ENCODE measurements at regions not wholly inside any gene's neighbourhood (a gene's known extent, or its start where the extent isn't known, plus 50 kb on each side); places are given as distances from the start of the nearest gene placed in this dataset.

DNA sequence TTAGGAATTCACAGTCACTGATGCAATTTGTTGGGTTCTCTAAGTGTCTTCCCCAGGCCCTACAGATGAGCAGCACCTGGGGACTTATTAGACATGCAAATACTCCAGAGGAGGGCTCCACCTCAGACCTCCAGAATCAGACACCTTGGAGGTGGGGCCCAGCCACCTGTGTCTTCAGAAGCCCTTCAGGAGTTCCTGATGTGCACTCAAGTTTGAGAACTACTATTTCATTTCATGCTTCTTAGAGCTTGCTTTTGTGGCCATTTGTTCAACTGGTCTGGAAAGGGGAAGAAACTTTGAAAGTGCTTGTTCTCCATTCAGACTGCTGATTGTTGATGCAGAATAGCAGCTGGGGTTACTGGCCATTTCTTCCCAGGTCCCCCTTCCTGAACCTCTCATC is 472.0 kb downstream of the COG6 start:
- H3K27me3 ChIP-seq (ENCODE audit: insufficient read depth) = no peaks in the 10 kb centered on the region
- no peak overlapping the region for H3K4me2 ChIP-seq
- no peaks in the 10 kb centered on the region for H3K36me3 ChIP-seq (ENCODE audit: insufficient read depth)
- no peak overlapping the region for H3K4me3 Mint-ChIP-seq
- H3K79me2 ChIP-seq (replicated peaks; ENCODE audit: insufficient read depth) = no peaks in the 10 kb centered on the region
- H4K20me1 ChIP-seq (replicated peaks; ENCODE audit: insufficient read depth) = no peaks in the 10 kb centered on the region
- ATAC-seq = no peak
- no peak overlapping the region for H2AFZ ChIP-seq
- H3K4me1 ChIP-seq (ENCODE audit: insufficient read depth) = peaks cover 24% of the 10 kb centered on the region
- H3K9me2 ChIP-seq (ENCODE audit: insufficient read depth) = no peaks in the 10 kb centered on the region
- no peak overlapping the region for H3K4me3 ChIP-seq
- H3K27me3 Mint-ChIP-seq (ENCODE audit: insufficient read depth, low read depth, poor library complexity) = peaks cover 2% of the 10 kb centered on the region
- H3K27ac Mint-ChIP-seq = no peak overlapping the region
- no peak for DNase-seq (ENCODE audit: low spot score)
- H3K4me1 Mint-ChIP-seq = peaks cover 29% of the 10 kb centered on the region
- H3K9me3 Mint-ChIP-seq = peaks cover 6% of the 10 kb centered on the region; the same call in 1 of the 3 replicates
- no peaks in the 10 kb centered on the region for H3F3A ChIP-seq (replicated peaks; ENCODE audit: low read depth)
- H3K36me3 Mint-ChIP-seq (ENCODE audit: low read depth) = 0 out of 3 replicates have a peak, but pooled peaks cover 3% of the 10 kb centered on the region
- H3K27ac ChIP-seq (ENCODE audit: low read depth) = no peak overlapping the region
- TF ChIP-seq STAT1 (IDR thresholded peaks at IDR 0.05; ENCODE audit: unreplicated experiment) (no peak), EZH2phosphoT487 (IDR thresholded peaks at IDR 0.05; ENCODE audit: unreplicated experiment) (no peak), EZH2 (IDR thresholded peaks at IDR 0.05; ENCODE audit: low read depth, unreplicated experiment) (no peak), ZNF331 (CRISPR knock-in tag; IDR thresholded peaks at IDR 0.05; ENCODE audit: low read depth) (no peak), JUNB (IDR thresholded peaks at IDR 0.05; ENCODE audit: unreplicated experiment) (no peak), ZNF114 (CRISPR knock-in tag; IDR thresholded peaks at IDR 0.05) (no peak), NANOG (IDR thresholded peaks at IDR 0.05; ENCODE audit: borderline replicate concordance) (no peak), POLR2AphosphoS5 (IDR thresholded peaks at IDR 0.05; ENCODE audit: low read depth) (no peak), CREB1 (CRISPR knock-in tag; IDR thresholded peaks at IDR 0.05; ENCODE audit: low read depth) (no peak)
- TF ChIP-seq, protein P1, sequence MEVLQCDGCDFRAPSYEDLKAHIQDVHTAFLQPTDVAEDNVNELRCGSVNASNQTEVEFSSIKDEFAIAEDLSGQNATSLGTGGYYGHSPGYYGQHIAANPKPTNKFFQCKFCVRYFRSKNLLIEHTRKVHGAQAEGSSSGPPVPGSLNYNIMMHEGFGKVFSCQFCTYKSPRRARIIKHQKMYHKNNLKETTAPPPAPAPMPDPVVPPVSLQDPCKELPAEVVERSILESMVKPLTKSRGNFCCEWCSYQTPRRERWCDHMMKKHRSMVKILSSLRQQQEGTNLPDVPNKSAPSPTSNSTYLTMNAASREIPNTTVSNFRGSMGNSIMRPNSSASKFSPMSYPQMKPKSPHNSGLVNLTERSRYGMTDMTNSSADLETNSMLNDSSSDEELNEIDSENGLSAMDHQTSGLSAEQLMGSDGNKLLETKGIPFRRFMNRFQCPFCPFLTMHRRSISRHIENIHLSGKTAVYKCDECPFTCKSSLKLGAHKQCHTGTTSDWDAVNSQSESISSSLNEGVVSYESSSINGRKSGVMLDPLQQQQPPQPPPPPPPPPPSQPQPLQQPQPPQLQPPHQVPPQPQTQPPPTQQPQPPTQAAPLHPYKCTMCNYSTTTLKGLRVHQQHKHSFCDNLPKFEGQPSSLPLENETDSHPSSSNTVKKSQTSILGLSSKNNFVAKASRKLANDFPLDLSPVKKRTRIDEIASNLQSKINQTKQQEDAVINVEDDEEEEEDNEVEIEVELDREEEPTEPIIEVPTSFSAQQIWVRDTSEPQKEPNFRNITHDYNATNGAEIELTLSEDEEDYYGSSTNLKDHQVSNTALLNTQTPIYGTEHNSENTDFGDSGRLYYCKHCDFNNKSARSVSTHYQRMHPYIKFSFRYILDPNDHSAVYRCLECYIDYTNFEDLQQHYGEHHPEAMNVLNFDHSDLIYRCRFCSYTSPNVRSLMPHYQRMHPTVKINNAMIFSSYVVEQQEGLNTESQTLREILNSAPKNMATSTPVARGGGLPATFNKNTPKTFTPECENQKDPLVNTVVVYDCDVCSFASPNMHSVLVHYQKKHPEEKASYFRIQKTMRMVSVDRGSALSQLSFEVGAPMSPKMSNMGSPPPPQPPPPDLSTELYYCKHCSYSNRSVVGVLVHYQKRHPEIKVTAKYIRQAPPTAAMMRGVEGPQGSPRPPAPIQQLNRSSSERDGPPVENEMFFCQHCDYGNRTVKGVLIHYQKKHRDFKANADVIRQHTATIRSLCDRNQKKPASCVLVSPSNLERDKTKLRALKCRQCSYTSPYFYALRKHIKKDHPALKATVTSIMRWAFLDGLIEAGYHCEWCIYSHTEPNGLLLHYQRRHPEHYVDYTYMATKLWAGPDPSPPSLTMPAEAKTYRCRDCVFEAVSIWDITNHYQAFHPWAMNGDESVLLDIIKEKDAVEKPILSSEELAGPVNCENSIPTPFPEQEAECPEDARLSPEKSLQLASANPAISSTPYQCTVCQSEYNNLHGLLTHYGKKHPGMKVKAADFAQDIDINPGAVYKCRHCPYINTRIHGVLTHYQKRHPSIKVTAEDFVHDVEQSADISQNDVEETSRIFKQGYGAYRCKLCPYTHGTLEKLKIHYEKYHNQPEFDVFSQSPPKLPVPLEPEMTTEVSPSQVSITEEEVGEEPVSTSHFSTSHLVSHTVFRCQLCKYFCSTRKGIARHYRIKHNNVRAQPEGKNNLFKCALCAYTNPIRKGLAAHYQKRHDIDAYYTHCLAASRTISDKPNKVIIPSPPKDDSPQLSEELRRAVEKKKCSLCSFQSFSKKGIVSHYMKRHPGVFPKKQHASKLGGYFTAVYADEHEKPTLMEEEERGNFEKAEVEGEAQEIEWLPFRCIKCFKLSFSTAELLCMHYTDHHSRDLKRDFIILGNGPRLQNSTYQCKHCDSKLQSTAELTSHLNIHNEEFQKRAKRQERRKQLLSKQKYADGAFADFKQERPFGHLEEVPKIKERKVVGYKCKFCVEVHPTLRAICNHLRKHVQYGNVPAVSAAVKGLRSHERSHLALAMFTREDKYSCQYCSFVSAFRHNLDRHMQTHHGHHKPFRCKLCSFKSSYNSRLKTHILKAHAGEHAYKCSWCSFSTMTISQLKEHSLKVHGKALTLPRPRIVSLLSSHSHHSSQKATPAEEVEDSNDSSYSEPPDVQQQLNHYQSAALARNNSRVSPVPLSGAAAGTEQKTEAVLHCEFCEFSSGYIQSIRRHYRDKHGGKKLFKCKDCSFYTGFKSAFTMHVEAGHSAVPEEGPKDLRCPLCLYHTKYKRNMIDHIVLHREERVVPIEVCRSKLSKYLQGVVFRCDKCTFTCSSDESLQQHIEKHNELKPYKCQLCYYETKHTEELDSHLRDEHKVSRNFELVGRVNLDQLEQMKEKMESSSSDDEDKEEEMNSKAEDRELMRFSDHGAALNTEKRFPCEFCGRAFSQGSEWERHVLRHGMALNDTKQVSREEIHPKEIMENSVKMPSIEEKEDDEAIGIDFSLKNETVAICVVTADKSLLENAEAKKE (CRISPR knock-in tag; IDR thresholded peaks at IDR 0.05) = no peak
- TF ChIP-seq, protein P2, sequence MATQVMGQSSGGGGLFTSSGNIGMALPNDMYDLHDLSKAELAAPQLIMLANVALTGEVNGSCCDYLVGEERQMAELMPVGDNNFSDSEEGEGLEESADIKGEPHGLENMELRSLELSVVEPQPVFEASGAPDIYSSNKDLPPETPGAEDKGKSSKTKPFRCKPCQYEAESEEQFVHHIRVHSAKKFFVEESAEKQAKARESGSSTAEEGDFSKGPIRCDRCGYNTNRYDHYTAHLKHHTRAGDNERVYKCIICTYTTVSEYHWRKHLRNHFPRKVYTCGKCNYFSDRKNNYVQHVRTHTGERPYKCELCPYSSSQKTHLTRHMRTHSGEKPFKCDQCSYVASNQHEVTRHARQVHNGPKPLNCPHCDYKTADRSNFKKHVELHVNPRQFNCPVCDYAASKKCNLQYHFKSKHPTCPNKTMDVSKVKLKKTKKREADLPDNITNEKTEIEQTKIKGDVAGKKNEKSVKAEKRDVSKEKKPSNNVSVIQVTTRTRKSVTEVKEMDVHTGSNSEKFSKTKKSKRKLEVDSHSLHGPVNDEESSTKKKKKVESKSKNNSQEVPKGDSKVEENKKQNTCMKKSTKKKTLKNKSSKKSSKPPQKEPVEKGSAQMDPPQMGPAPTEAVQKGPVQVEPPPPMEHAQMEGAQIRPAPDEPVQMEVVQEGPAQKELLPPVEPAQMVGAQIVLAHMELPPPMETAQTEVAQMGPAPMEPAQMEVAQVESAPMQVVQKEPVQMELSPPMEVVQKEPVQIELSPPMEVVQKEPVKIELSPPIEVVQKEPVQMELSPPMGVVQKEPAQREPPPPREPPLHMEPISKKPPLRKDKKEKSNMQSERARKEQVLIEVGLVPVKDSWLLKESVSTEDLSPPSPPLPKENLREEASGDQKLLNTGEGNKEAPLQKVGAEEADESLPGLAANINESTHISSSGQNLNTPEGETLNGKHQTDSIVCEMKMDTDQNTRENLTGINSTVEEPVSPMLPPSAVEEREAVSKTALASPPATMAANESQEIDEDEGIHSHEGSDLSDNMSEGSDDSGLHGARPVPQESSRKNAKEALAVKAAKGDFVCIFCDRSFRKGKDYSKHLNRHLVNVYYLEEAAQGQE (IDR thresholded peaks at IDR 0.05; ENCODE audit: unreplicated experiment) = no peak
- TF ChIP-seq, protein P3, sequence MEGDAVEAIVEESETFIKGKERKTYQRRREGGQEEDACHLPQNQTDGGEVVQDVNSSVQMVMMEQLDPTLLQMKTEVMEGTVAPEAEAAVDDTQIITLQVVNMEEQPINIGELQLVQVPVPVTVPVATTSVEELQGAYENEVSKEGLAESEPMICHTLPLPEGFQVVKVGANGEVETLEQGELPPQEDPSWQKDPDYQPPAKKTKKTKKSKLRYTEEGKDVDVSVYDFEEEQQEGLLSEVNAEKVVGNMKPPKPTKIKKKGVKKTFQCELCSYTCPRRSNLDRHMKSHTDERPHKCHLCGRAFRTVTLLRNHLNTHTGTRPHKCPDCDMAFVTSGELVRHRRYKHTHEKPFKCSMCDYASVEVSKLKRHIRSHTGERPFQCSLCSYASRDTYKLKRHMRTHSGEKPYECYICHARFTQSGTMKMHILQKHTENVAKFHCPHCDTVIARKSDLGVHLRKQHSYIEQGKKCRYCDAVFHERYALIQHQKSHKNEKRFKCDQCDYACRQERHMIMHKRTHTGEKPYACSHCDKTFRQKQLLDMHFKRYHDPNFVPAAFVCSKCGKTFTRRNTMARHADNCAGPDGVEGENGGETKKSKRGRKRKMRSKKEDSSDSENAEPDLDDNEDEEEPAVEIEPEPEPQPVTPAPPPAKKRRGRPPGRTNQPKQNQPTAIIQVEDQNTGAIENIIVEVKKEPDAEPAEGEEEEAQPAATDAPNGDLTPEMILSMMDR (conservative IDR thresholded peaks at IDR 0.05; ENCODE audit: low read depth in 2 of 2) = no peak
- TF ChIP-seq, protein P4, sequence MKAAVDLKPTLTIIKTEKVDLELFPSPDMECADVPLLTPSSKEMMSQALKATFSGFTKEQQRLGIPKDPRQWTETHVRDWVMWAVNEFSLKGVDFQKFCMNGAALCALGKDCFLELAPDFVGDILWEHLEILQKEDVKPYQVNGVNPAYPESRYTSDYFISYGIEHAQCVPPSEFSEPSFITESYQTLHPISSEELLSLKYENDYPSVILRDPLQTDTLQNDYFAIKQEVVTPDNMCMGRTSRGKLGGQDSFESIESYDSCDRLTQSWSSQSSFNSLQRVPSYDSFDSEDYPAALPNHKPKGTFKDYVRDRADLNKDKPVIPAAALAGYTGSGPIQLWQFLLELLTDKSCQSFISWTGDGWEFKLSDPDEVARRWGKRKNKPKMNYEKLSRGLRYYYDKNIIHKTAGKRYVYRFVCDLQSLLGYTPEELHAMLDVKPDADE (IDR thresholded peaks at IDR 0.05) = no peak

Data from GM23338 (cell line).